A549 (cell line): ENCODE measurements at regions not wholly inside any gene's neighbourhood (a gene's known extent, or its start where the extent isn't known, plus 50 kb on each side); places are given as distances from the start of the nearest gene placed in this dataset.

ENCODE experiments used
- CEBPB ChIP-seq, 2 experiments: fragments of >200 bp in 1 of 2; sonication (Bioruptor Twin) in 1 of 2; formaldehyde crosslinking in 1 of 2; IDR thresholded peaks; 2 replicates each; pipeline ENCODE4 v1.6.1; 2012 to 2016
- JUN ChIP-seq, 2 experiments: fragments of >200 bp; sonication (Bioruptor Twin); formaldehyde crosslinking; IDR thresholded peaks; 2 replicates in 1 of 2; 3 replicates in 1 of 2; pipeline ENCODE4 v1.6.1; 2016 to 2017
- JUNB ChIP-seq: fragments of >200 bp; sonication (Bioruptor Twin); formaldehyde crosslinking; IDR thresholded peaks from 2 replicates; pipeline ENCODE4 v1.6.1; 2016
- PHF8 ChIP-seq: fragments of 200-600 bp; sonication (generic); IDR thresholded peaks from 2 replicates; pipeline ENCODE4 v1.6.1; 2016; ENCODE audit warnings: low read depth, mild to moderate bottlenecking, antibody characterized with exemption, moderate library complexity, borderline replicate concordance
- POLR2AphosphoS2 ChIP-seq: conservative IDR thresholded peaks from 2 replicates; pipeline ENCODE4 v1.6.1; 2012; ENCODE audit warnings: low read length, improper control_type of control experiment, inconsistent platforms
- RFX5 ChIP-seq: fragments of 450-650 bp; IDR thresholded peaks from 2 replicates; pipeline ENCODE4 v1.7.1; 2014; ENCODE audit warnings: antibody characterized with exemption, mild to moderate bottlenecking, moderate library complexity
- TF ChIP-seq, protein P1 (sequence below): fragments of >200 bp; sonication (Bioruptor Twin); formaldehyde crosslinking; IDR thresholded peaks from 3 replicates; pipeline ENCODE4 v1.5.1; 2016

DNA sequence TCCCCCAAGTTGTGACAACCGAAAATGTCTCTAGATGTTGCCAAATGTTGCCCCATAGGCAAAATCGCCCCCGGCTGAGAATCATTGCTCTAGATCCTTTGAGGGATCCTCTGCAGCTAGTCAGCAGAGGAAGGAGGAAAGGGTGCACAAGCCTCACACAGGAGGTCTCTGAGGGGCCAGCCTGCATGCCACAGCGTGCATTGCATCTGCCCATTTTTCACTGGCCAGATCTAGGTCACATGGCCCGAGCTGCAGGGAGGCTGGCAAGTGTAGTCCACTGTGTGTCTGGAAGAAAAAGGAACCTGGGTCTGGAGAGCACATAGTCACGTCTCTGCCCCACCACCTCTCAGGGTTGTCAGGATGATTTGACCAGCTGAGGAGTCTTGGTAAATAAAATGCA is 138.2 kb downstream of the CCT6B start:
- TF ChIP-seq, protein P1, sequence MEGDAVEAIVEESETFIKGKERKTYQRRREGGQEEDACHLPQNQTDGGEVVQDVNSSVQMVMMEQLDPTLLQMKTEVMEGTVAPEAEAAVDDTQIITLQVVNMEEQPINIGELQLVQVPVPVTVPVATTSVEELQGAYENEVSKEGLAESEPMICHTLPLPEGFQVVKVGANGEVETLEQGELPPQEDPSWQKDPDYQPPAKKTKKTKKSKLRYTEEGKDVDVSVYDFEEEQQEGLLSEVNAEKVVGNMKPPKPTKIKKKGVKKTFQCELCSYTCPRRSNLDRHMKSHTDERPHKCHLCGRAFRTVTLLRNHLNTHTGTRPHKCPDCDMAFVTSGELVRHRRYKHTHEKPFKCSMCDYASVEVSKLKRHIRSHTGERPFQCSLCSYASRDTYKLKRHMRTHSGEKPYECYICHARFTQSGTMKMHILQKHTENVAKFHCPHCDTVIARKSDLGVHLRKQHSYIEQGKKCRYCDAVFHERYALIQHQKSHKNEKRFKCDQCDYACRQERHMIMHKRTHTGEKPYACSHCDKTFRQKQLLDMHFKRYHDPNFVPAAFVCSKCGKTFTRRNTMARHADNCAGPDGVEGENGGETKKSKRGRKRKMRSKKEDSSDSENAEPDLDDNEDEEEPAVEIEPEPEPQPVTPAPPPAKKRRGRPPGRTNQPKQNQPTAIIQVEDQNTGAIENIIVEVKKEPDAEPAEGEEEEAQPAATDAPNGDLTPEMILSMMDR = no peak
- TF ChIP-seq RFX5 (no peak), JUNB (no peak), JUN (IDR thresholded peaks at IDR 0.05) (no peak), CEBPB (IDR thresholded peaks at IDR 0.05) (no peak), POLR2AphosphoS2 (no peak), PHF8 (no peak)
